HEK293 (cell line): ENCODE measurements at regions not wholly inside any gene's neighbourhood (a gene's known extent, or its start where the extent isn't known, plus 50 kb on each side); places are given as distances from the start of the nearest gene placed in this dataset.

Source experiments
- BCL11A ChIP-seq: fragments of 450-650 bp; formaldehyde crosslinking; IDR thresholded peaks from 2 replicates; pipeline ENCODE4 v1.5.1; 2016; ENCODE audit warnings: low read depth, missing biosample characterization, missing genetic modification characterization
- CTCF ChIP-seq: fragments of 450-650 bp; formaldehyde crosslinking; IDR thresholded peaks from 2 replicates; pipeline ENCODE4 v1.5.1; 2016; ENCODE audit warnings: missing biosample characterization, missing genetic modification characterization
- HOXA7 ChIP-seq: sonication (generic); formaldehyde crosslinking; IDR thresholded peaks from 2 replicates; pipeline ENCODE4 v1.8.1; 2022; ENCODE audit warnings: missing genetic modification reagents, borderline replicate concordance
- KLF7 ChIP-seq: fragments of 450-650 bp; formaldehyde crosslinking; IDR thresholded peaks from 2 replicates; pipeline ENCODE4 v1.5.1; 2016; ENCODE audit warnings: missing biosample characterization, missing genetic modification characterization, borderline replicate concordance
- SP3 ChIP-seq: fragments of 450-650 bp; formaldehyde crosslinking; IDR thresholded peaks from 2 replicates; pipeline ENCODE4 v1.5.1; 2016; ENCODE audit warnings: missing biosample characterization, missing genetic modification characterization
- SP7 ChIP-seq: fragments of 450-650 bp; formaldehyde crosslinking; IDR thresholded peaks from 2 replicates; pipeline ENCODE4 v1.5.1; 2016; ENCODE audit warnings: missing biosample characterization, missing genetic modification characterization
- ZBTB7A ChIP-seq: fragments of 450-650 bp; formaldehyde crosslinking; IDR thresholded peaks from 2 replicates; pipeline ENCODE4 v1.5.1; 2016; ENCODE audit warnings: low read depth, missing biosample characterization, missing genetic modification characterization
- ZNF10 ChIP-seq: fragments of 450-650 bp; formaldehyde crosslinking; IDR thresholded peaks from 2 replicates; pipeline ENCODE4 v1.5.1; 2017; ENCODE audit warnings: missing biosample characterization, missing genetic modification characterization
- ZNF146 ChIP-seq: fragments of 450-650 bp; formaldehyde crosslinking; IDR thresholded peaks from 2 replicates; pipeline ENCODE4 v1.5.1; 2016; ENCODE audit warnings: missing biosample characterization, missing genetic modification characterization
- ZNF211 ChIP-seq: fragments of 450-650 bp; formaldehyde crosslinking; IDR thresholded peaks from 2 replicates; pipeline ENCODE4 v1.5.1; 2016; ENCODE audit warnings: low read depth, missing biosample characterization, missing genetic modification characterization
- TF ChIP-seq, protein P1 (sequence below): fragments of 450-650 bp; formaldehyde crosslinking; IDR thresholded peaks from 2 replicates; pipeline ENCODE4 v1.5.1; 2017; ENCODE audit warnings: missing biosample characterization, missing genetic modification characterization

DNA sequence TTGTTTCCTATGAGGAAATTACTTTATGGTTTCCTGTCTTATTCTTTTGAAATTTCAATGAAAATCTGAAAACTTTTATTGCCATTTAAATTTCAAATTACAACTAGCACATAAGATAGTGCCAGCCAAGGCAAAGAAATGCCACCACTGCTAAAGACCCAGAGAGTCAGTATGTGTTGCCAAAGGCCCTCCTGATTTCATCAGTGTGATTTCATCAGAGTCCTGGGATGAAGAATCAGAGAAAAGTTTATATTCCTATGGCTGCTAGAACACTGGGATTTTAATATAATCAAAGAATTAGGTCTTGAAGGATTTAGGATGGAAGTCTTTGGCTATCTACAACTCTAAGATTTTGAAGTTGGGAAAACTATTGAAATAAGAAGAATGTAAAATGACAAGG is 434.2 kb upstream of the CCDC54 start:
- no peak for TF ChIP-seq ZBTB7A (tag by site-specific recombination)
- TF ChIP-seq KLF7 (tag by site-specific recombination): no peak
- TF ChIP-seq HOXA7: no peak
- no peak for TF ChIP-seq CTCF
- TF ChIP-seq BCL11A (tag by site-specific recombination): no peak
- TF ChIP-seq ZNF10: no peak
- no peak for TF ChIP-seq SP3
- no peak for TF ChIP-seq ZNF146 (tag by site-specific recombination)
- TF ChIP-seq SP7: no peak
- no peak for TF ChIP-seq ZNF211 (tag by site-specific recombination)
- TF ChIP-seq, protein P1, sequence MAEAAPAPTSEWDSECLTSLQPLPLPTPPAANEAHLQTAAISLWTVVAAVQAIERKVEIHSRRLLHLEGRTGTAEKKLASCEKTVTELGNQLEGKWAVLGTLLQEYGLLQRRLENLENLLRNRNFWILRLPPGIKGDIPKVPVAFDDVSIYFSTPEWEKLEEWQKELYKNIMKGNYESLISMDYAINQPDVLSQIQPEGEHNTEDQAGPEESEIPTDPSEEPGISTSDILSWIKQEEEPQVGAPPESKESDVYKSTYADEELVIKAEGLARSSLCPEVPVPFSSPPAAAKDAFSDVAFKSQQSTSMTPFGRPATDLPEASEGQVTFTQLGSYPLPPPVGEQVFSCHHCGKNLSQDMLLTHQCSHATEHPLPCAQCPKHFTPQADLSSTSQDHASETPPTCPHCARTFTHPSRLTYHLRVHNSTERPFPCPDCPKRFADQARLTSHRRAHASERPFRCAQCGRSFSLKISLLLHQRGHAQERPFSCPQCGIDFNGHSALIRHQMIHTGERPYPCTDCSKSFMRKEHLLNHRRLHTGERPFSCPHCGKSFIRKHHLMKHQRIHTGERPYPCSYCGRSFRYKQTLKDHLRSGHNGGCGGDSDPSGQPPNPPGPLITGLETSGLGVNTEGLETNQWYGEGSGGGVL (tag by site-specific recombination): no peak
